ENCODE measurements at regions not wholly inside any gene's neighbourhood (a gene's known extent, or its start where the extent isn't known, plus 50 kb on each side); places are given as distances from the start of the nearest gene placed in this dataset.
"Not testable (repeated sequence)": the region's sequence is repeated elsewhere in the genome, so short reads cannot be mapped to it uniquely, and the experiment has no call there.

GRCh38 chr9:104362912-104363472 is 141.1 kb upstream of the OR13F1 start:
- POLR2A ChIA-PET, result no interaction called here
- Histone ChIP-seq H3K27me3 (replicated peaks in 2 of 5; ENCODE audit: control insufficient read depth in 4 of 5, insufficient read depth in 5 of 5, low read length in 4 of 5) (no peaks in the 10 kb centered on the region), H3K36me3 (ENCODE audit: control insufficient read depth in 4 of 4, insufficient read depth in 4 of 4, low read length in 3 of 4) (no peaks in the 10 kb centered on the region), H3K27ac (ENCODE audit: insufficient read depth in 1 of 2, low read depth in 1 of 2, low read length in 2 of 2, poor library complexity in 1 of 2, severe bottlenecking in 2 of 2) (no peak overlapping the region), H3K4me1 (ENCODE audit: control extremely low read depth in 1 of 4, control insufficient read depth in 4 of 4, insufficient read depth in 4 of 4, low read length in 3 of 4) (no peaks in the 10 kb centered on the region), H3K9me3 (ENCODE audit: control extremely low read depth in 1 of 5, control insufficient read depth in 4 of 5, insufficient read depth in 2 of 5, low read depth in 1 of 5, low read length in 4 of 5) (peaks cover 0 to 4% (median 0%) of the 10 kb centered on the region in 5 experiments), H3K4me3 (ENCODE audit: control insufficient read depth in 1 of 7, extremely low read depth in 1 of 7, insufficient read depth in 4 of 7, low read depth in 2 of 7, low read length in 6 of 7) (no peak overlapping the region)
- CTCF ChIA-PET, result no interaction called here
- no peak for DNase-seq
- WGBS (ENCODE audit: insufficient coverage), result over 99% methylated on average over 17 of the region's 28 CpGs

- ChIA-PET CTCF (no interaction called here), POLR2A (no interaction called here)
- no peak for DNase-seq
- H3K4me1 ChIP-seq (ENCODE audit: control extremely low read depth in 1 of 4, control insufficient read depth in 4 of 4, insufficient read depth in 4 of 4, low read length in 3 of 4), result no peaks in the 10 kb centered on the region
- H3K27me3 ChIP-seq (replicated peaks in 2 of 5; ENCODE audit: control insufficient read depth in 4 of 5, insufficient read depth in 5 of 5, low read length in 4 of 5), result no peaks in the 10 kb centered on the region
- H3K27ac ChIP-seq (ENCODE audit: insufficient read depth in 1 of 2, low read depth in 1 of 2, low read length in 2 of 2, poor library complexity in 1 of 2, severe bottlenecking in 2 of 2), result no peak overlapping the region
- peaks cover 0 to 4% (median 0%) of the 10 kb centered on the region in 5 experiments for H3K9me3 ChIP-seq (ENCODE audit: control extremely low read depth in 1 of 5, control insufficient read depth in 4 of 5, insufficient read depth in 2 of 5, low read depth in 1 of 5, low read length in 4 of 5)
- no peak overlapping the region for H3K4me3 ChIP-seq (ENCODE audit: control insufficient read depth in 1 of 7, extremely low read depth in 1 of 7, insufficient read depth in 4 of 7, low read depth in 2 of 7, low read length in 6 of 7)
- no peaks in the 10 kb centered on the region for H3K36me3 ChIP-seq (ENCODE audit: control insufficient read depth in 4 of 4, insufficient read depth in 4 of 4, low read length in 3 of 4)
Measured at GRCh38 chr9:104367507-104367906, 136.6 kb upstream of the OR13F1 start.

GRCh38 chr9:104368318-104368717 is 135.7 kb upstream of the OR13F1 start:
- 100% methylated on average over 1 of the region's 3 CpGs for WGBS (ENCODE audit: insufficient coverage)
- POLR2A ChIA-PET; H3K27ac ChIP-seq (ENCODE audit: insufficient read depth in 1 of 2, low read depth in 1 of 2, low read length in 2 of 2, poor library complexity in 1 of 2, severe bottlenecking in 2 of 2); CTCF ChIA-PET; H3K27me3 ChIP-seq (replicated peaks in 2 of 5; ENCODE audit: control insufficient read depth in 4 of 5, insufficient read depth in 5 of 5, low read length in 4 of 5); H3K4me1 ChIP-seq (ENCODE audit: control extremely low read depth in 1 of 4, control insufficient read depth in 4 of 4, insufficient read depth in 4 of 4, low read length in 3 of 4); H3K9me3 ChIP-seq (ENCODE audit: control extremely low read depth in 1 of 5, control insufficient read depth in 4 of 5, insufficient read depth in 2 of 5, low read depth in 1 of 5, low read length in 4 of 5); DNase-seq; H3K4me3 ChIP-seq (ENCODE audit: control insufficient read depth in 1 of 7, extremely low read depth in 1 of 7, insufficient read depth in 4 of 7, low read depth in 2 of 7, low read length in 6 of 7); H3K36me3 ChIP-seq (ENCODE audit: control insufficient read depth in 4 of 4, insufficient read depth in 4 of 4, low read length in 3 of 4): not testable (repeated sequence)

GRCh38 chr9:104374711-104375110 is 129.4 kb upstream of the OR13F1 start:
- no peak overlapping the region for H3K4me3 ChIP-seq (ENCODE audit: control insufficient read depth in 1 of 7, extremely low read depth in 1 of 7, insufficient read depth in 4 of 7, low read depth in 2 of 7, low read length in 6 of 7)
- H3K27me3 ChIP-seq (replicated peaks in 2 of 5; ENCODE audit: control insufficient read depth in 4 of 5, insufficient read depth in 5 of 5, low read length in 4 of 5), result no peaks in the 10 kb centered on the region
- H3K36me3 ChIP-seq (ENCODE audit: control insufficient read depth in 4 of 4, insufficient read depth in 4 of 4, low read length in 3 of 4), result no peaks in the 10 kb centered on the region
- DNase-seq, result no peak
- CTCF ChIA-PET, result no interaction called here
- WGBS (ENCODE audit: insufficient coverage), result 100% methylated on average over 3 of the region's 3 CpGs
- H3K9me3 ChIP-seq (ENCODE audit: control extremely low read depth in 1 of 5, control insufficient read depth in 4 of 5, insufficient read depth in 2 of 5, low read depth in 1 of 5, low read length in 4 of 5), result no peaks in the 10 kb centered on the region
- no peaks in the 10 kb centered on the region for H3K4me1 ChIP-seq (ENCODE audit: control extremely low read depth in 1 of 4, control insufficient read depth in 4 of 4, insufficient read depth in 4 of 4, low read length in 3 of 4)
- POLR2A ChIA-PET, result no interaction called here
- no peak overlapping the region for H3K27ac ChIP-seq (ENCODE audit: insufficient read depth in 1 of 2, low read depth in 1 of 2, low read length in 2 of 2, poor library complexity in 1 of 2, severe bottlenecking in 2 of 2)

- H3K36me3 ChIP-seq (ENCODE audit: control insufficient read depth in 4 of 4, insufficient read depth in 4 of 4, low read length in 3 of 4), result no peaks in the 10 kb centered on the region
- ChIA-PET CTCF (interaction anchor here (0.8 to 1.6 kb wide), 5 partner anchors 25 to 991 kb away, joined by 3 to 5 read pairs (median 3); no protein-coding TSS in a partner anchor), POLR2A (no interaction called here)
- H3K9me3 ChIP-seq (ENCODE audit: control extremely low read depth in 1 of 5, control insufficient read depth in 4 of 5, insufficient read depth in 2 of 5, low read depth in 1 of 5, low read length in 4 of 5), result no peaks in the 10 kb centered on the region
- no peak overlapping the region for H3K4me3 ChIP-seq (ENCODE audit: control insufficient read depth in 1 of 7, extremely low read depth in 1 of 7, insufficient read depth in 4 of 7, low read depth in 2 of 7, low read length in 6 of 7)
- H3K27me3 ChIP-seq (replicated peaks in 2 of 5; ENCODE audit: control insufficient read depth in 4 of 5, insufficient read depth in 5 of 5, low read length in 4 of 5), result peaks cover 0 to 2% (median 0%) of the 10 kb centered on the region in 5 experiments
- no peak for DNase-seq
- H3K4me1 ChIP-seq (ENCODE audit: control extremely low read depth in 1 of 4, control insufficient read depth in 4 of 4, insufficient read depth in 4 of 4, low read length in 3 of 4), result no peaks in the 10 kb centered on the region
- WGBS (ENCODE audit: insufficient coverage), result no CpG with 5 or more reads among the region's 2 CpGs
- no peak overlapping the region for H3K27ac ChIP-seq (ENCODE audit: insufficient read depth in 1 of 2, low read depth in 1 of 2, low read length in 2 of 2, poor library complexity in 1 of 2, severe bottlenecking in 2 of 2)
Measured at GRCh38 chr9:104386013-104386412, 118.0 kb upstream of the OR13F1 start.

GRCh38 chr9:104386425-104387069 is 117.5 kb upstream of the OR13F1 start:
- H3K27ac ChIP-seq (ENCODE audit: insufficient read depth in 1 of 2, low read depth in 1 of 2, low read length in 2 of 2, poor library complexity in 1 of 2, severe bottlenecking in 2 of 2), result no peak overlapping the region
- no peaks in the 10 kb centered on the region for H3K36me3 ChIP-seq (ENCODE audit: control insufficient read depth in 4 of 4, insufficient read depth in 4 of 4, low read length in 3 of 4)
- ChIA-PET POLR2A (no interaction called here), CTCF (interaction anchor here (0.8 to 2.2 kb wide), 6 partner anchors 17 to 991 kb away, joined by 3 to 6 read pairs (median 4); no protein-coding TSS in a partner anchor)
- no peaks in the 10 kb centered on the region for H3K4me1 ChIP-seq (ENCODE audit: control extremely low read depth in 1 of 4, control insufficient read depth in 4 of 4, insufficient read depth in 4 of 4, low read length in 3 of 4)
- no CpG with 5 or more reads among the region's 1 CpG for WGBS (ENCODE audit: insufficient coverage)
- H3K27me3 ChIP-seq (replicated peaks in 2 of 5; ENCODE audit: control insufficient read depth in 4 of 5, insufficient read depth in 5 of 5, low read length in 4 of 5), result peaks cover 0 to 2% (median 0%) of the 10 kb centered on the region in 5 experiments
- no peaks in the 10 kb centered on the region for H3K9me3 ChIP-seq (ENCODE audit: control extremely low read depth in 1 of 5, control insufficient read depth in 4 of 5, insufficient read depth in 2 of 5, low read depth in 1 of 5, low read length in 4 of 5)
- H3K4me3 ChIP-seq (ENCODE audit: control insufficient read depth in 1 of 7, extremely low read depth in 1 of 7, insufficient read depth in 4 of 7, low read depth in 2 of 7, low read length in 6 of 7), result no peak overlapping the region
- peak; percentile 13 to 36 (median 16) for DNase-seq

- WGBS (ENCODE audit: insufficient coverage), result no CpG with 5 or more reads among the region's 3 CpGs
- Histone ChIP-seq H3K4me3 (ENCODE audit: control insufficient read depth in 1 of 7, extremely low read depth in 1 of 7, insufficient read depth in 4 of 7, low read depth in 2 of 7, low read length in 6 of 7) (no peak overlapping the region), H3K9me3 (ENCODE audit: control extremely low read depth in 1 of 5, control insufficient read depth in 4 of 5, insufficient read depth in 2 of 5, low read depth in 1 of 5, low read length in 4 of 5) (no peaks in the 10 kb centered on the region), H3K4me1 (ENCODE audit: control extremely low read depth in 1 of 4, control insufficient read depth in 4 of 4, insufficient read depth in 4 of 4, low read length in 3 of 4) (no peaks in the 10 kb centered on the region), H3K36me3 (ENCODE audit: control insufficient read depth in 4 of 4, insufficient read depth in 4 of 4, low read length in 3 of 4) (no peaks in the 10 kb centered on the region), H3K27ac (ENCODE audit: insufficient read depth in 1 of 2, low read depth in 1 of 2, low read length in 2 of 2, poor library complexity in 1 of 2, severe bottlenecking in 2 of 2) (no peak overlapping the region), H3K27me3 (replicated peaks in 2 of 5; ENCODE audit: control insufficient read depth in 4 of 5, insufficient read depth in 5 of 5, low read length in 4 of 5) (peaks cover 0 to 2% (median 0%) of the 10 kb centered on the region in 5 experiments)
- CTCF ChIA-PET, result interaction anchor here (2.2 kb wide), 1 partner anchor 16 kb away, joined by 6 read pairs; no protein-coding TSS in a partner anchor
- POLR2A ChIA-PET, result no interaction called here
- no peak for DNase-seq
Measured at GRCh38 chr9:104388071-104388470, 116.0 kb upstream of the OR13F1 start.
